GM19035 (cell line): ENCODE measurements at regions not wholly inside any gene's neighbourhood (a gene's known extent, or its start where the extent isn't known, plus 50 kb on each side); places are given as distances from the start of the nearest gene placed in this dataset.
"Not testable (repeated sequence)": the region's sequence is repeated elsewhere in the genome, so short reads cannot be mapped to it uniquely, and the experiment has no call there.

Experiments used
- ATAC-seq: cut with Tn5 transposase; IDR thresholded peaks from one replicate; pipeline ENCODE4 v1.9.1; 2021; ENCODE audit not compliant: unreplicated experiment

- no peak for ATAC-seq
These were observed 179.7 kb upstream of the TSC22D1 start for GRCh38 chr13:44755872-44756271.

- ATAC-seq = no peak
These were observed 176.0 kb upstream of the TSC22D1 start for GRCh38 chr13:44752164-44752563.

GRCh38 chr13:44750630-44751029, 174.5 kb upstream of the TSC22D1 start:
- ATAC-seq = no peak

- ATAC-seq = no peak
These were observed 173.8 kb upstream of the TSC22D1 start for GRCh38 chr13:44749906-44750305.

- ATAC-seq = no peak
These were observed 172.3 kb upstream of the TSC22D1 start for GRCh38 chr13:44748439-44748838.

- ATAC-seq = no peak
These were observed 171.0 kb upstream of the TSC22D1 start for GRCh38 chr13:44747179-44747578.

- no peak for ATAC-seq
These were observed 170.6 kb upstream of the TSC22D1 start for GRCh38 chr13:44746690-44747089.

GRCh38 chr13:44744880-44745633, 168.9 kb upstream of the TSC22D1 start:
- no peak for ATAC-seq

- no peak for ATAC-seq
These were observed 163.4 kb upstream of the TSC22D1 start for GRCh38 chr13:44739539-44739938.

- ATAC-seq = no peak
These were observed 163.0 kb upstream of the TSC22D1 start for GRCh38 chr13:44739120-44739519.

GRCh38 chr13:44738463-44738862, 162.3 kb upstream of the TSC22D1 start:
- ATAC-seq = no peak

GRCh38 chr13:44735806-44736205, 159.7 kb upstream of the TSC22D1 start:
- ATAC-seq = no peak

GRCh38 chr13:44734201-44734707, 158.1 kb upstream of the TSC22D1 start:
- no peak for ATAC-seq

- no peak for ATAC-seq
These were observed 156.5 kb upstream of the TSC22D1 start for GRCh38 chr13:44732503-44733098.

- ATAC-seq = no peak
These were observed 154.7 kb upstream of the TSC22D1 start for GRCh38 chr13:44730851-44731250.

- no peak for ATAC-seq
These were observed 154.0 kb upstream of the TSC22D1 start for GRCh38 chr13:44730099-44730498.

GRCh38 chr13:44727591-44727990, 151.5 kb upstream of the TSC22D1 start:
- not testable (repeated sequence) for ATAC-seq

GRCh38 chr13:44726778-44727177, 150.6 kb upstream of the TSC22D1 start:
- ATAC-seq = no peak

- no peak for ATAC-seq
These were observed 150.1 kb upstream of the TSC22D1 start for GRCh38 chr13:44726214-44726613.

GRCh38 chr13:44719857-44720671, 143.9 kb upstream of the TSC22D1 start:
- no peak for ATAC-seq

- ATAC-seq = no peak
These were observed 142.3 kb upstream of the TSC22D1 start for GRCh38 chr13:44718467-44718866.
